Cerebellar nuclear complex (tissue), 1 donor: ENCODE measurements at regions not wholly inside any gene's neighbourhood (a gene's known extent, or its start where the extent isn't known, plus 50 kb on each side); places are given as distances from the start of the nearest gene placed in this dataset.

Experiments
- DNase-seq, 2 experiments: peaks; one replicate each; lab custom pipeline; 2025; lab: John Stamatoyannopoulos, UW

DNA sequence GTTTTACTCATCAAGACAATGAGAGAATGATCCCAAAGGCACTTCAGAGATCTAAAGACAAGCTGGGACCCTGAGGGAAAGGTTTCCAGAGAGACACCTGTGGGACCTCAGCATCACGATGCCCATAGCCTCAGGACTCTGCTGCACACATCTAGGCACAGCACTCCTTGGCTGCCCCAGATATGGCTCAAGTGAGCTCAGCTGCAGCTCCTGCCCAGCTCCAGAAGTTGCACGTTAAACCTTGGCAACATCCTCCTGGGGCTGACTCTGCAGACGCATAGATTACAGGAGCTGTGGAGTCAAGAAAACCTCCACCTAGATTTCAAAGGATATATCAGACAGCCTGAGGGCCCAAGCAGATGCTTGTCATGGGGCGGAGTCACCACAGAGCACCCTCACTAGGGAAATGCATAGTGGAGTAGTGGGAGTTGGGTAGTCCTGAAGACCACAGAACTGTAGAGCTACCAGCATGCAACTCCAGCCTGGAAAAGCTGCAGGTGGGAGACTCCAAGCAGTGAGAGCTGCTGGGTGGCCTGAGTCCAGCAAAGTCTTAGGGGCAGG is 582.0 kb downstream of the CDH11 start:
- no peak for DNase-seq

DNA sequence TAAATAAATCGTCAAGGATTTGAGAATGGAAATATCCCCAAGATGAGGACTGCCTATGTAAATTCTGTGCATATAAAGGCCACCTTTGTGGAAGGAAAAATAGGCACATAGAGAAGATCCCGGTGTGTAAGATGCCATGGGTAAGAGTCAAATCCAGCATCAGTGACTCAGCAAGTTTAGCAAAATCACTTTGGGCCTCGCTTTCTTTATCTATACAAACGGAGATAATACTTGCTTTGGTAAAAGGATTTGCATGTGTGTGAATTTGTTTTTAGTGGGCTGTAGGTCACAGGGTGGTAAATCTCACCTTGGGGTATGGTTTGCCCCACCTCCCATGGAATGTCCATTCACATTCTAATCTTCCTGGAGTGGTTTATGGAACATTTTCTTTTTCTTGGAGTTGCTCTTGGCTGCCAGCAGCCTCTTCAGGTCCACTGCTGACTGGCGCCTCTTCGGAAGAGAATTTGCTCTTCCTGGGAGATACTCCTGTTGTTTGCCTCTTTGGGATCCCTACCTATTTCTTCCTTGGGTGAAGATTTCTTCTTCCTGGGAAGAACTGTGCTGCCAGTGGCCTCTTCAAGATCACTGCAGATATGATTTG is 587.6 kb downstream of the CDH11 start:
- no peak for DNase-seq

DNA sequence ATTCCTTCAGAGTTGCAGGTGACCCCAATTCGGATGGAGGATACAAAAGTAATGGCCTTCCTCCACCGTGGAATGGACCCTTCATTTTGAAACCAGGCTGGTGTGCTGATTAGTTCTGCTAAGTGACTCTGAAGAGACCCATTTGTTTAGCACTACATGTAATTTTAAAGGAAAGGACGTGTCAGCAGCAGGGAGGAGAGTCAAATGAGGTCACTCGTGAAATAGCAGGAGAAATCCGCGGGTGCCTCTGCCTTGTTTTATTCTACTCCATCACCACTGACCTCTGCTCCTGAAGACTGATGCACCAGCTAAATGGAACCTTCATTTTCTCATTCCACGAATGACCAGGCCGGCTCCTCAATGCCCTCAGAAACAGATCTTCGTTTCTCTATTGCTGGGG is 589.2 kb downstream of the CDH11 start:
- DNase-seq = no peak

DNA sequence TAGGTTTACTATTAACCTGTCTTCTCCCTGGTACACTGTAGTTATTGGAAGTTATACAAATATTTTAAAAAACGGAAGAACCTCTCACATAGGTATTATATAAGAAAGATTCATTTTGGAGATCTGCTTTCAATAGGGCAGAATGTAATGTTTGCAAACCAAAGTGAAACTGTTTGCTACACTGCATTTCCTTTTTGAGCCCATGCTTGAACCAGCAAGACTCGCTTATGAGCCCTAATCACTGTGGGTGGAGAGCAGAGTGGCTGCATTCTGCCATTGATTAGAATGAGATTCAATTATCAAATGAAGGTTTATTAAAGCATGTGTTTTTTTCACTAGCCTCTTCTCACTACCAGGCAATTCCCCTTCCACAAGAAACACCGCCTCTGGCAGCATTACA is 589.7 kb downstream of the CDH11 start:
- DNase-seq = no peak

DNA sequence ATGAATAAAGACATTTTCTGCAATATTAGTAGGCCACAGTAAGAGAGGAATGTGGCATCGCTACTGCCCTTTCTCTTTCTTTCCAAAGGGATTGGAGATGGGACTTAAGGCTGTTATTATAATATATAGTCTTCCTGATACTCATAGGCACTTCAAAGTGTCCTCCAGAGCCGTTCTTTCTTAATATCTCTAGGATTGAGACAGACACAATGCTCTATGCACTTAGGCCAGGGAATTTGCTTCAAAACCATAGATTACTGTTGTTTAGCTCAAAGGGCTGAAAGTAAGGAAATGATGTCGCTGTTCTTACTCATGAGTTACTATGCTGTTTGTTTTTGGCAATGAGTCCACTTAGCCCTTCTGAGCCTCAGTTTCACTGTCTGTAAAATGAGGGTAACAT is 590.5 kb downstream of the CDH11 start:
- no peak for DNase-seq

DNA sequence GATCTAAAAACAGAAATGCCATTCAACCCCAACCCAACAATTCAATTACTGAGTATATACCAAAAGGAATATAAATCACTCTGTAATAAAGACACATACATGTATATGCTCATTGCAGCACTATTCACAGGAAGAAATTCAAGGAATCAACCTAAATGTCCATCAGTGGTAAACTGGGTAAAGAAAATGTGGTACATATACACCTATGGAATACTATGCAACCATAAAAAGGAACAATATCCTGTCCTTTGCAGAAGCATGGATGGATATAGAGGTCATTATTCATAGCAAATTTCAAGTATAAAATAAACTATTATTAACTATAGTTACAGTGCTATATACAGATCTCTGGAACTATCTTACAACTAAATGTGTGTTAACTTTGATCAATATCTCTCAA is 599.3 kb downstream of the CDH11 start:
- no peak for DNase-seq

DNA sequence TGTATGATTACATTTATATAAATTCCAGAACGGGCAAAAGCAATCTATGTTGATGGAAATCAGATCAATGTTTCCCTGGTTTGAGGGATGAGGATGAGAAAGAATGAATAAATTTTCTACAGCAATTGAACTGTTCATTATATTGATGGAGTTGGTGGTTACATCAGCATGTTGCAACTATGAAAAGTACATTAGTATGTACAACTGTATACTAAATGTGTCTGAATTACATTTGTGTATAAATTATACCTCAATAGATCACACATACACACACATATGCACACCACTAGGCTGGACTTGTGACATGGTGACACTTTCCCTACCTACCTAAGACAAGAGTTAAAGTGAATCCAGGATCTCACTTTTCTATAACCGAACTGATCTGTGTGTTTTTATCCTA is 608.0 kb downstream of the CDH11 start:
- no peak for DNase-seq

DNA sequence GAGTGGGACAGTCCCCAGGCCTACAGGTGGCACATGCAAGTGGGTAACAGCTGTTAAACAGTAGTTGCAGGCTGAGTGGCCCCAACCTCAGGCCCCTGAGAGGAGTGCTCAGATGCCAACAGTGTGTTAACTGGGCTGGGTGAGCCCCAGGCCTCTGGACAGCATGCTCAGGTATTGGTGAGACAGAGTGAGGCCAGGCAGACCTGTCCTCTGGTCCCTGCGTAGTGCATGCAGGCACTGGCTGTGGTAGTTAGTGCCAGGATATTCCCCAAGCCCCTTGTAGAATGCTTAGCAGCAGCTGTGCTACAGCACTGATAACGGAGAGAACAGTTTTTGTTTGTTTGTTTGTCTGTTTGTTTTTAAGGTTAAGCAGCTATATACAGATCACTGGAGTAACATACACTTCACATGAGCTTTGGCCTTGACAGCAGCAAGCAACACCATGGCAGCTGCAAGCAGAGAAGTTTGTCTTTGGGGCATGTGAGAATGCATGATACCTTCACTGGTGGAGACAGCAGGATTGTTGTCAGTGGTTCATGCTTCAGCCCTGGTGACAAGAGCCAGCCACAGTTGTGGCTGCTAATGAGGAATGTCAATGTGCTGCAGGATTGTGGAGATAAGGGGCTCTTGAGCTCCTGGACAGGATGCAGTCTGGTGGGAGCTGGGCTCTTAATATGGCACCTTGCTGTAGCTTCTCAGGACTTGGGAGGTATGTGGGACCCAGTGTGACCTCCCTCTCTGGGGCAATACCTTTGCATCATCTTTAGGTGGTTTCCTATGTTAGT is 614.4 kb downstream of the CDH11 start:
- no peak for DNase-seq

DNA sequence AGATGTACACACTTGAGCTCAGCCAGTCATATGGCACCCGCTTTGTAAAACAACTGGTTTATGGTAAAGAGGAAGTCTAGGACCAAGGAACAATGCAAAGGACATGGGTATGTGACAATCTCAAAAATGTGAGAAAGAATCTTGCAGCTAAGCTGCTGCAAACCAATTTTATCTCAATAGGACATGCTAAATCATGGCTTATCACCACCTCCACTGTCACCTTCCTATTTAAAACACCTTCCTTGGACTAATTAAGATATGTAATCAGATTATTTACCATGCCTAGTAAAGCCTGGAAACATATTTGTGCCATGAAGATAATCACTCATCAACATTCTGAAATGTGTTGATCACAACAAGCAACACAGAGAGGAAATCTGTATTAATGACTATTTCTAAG is 622.7 kb downstream of the CDH11 start:
- no peak for DNase-seq

DNA sequence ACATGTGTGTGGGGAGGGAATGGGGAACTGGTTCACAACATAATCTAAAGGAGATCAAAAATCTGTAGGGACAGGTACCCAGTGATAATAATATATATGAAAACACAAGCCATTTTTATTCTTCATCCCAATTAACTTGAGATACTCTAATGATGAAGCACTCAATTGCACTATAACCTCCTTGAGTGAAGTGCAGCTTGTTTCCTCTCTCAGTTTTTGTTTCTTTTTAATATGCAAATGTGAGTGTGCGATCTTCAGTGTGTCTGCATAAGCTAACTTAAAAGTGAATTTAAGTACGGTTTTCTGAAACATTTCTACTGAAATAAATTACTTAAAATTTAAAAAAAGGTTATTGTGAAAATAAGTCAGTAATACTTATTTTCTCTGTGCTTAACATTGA is 623.5 kb downstream of the CDH11 start:
- DNase-seq = no peak

DNA sequence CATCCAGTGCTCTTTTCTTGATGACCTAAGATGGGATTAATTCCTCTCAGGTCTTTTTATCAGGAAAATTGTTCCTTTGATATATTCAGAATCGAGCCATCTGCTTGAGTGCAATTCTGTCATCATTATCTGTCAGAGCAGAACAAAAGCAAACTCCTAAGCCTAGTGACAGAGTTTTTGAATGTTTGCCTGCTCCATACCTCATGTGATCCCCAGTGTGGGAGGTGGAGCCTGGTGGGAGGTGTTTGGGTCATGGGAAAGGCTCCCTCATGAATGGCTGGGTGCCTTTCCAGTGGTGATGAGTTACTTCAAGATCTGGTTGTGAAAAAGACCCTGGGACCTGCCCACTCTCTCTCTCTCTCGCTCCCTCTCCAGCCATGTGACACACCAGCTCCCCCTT is 628.2 kb downstream of the CDH11 start:
- DNase-seq = no peak

DNA sequence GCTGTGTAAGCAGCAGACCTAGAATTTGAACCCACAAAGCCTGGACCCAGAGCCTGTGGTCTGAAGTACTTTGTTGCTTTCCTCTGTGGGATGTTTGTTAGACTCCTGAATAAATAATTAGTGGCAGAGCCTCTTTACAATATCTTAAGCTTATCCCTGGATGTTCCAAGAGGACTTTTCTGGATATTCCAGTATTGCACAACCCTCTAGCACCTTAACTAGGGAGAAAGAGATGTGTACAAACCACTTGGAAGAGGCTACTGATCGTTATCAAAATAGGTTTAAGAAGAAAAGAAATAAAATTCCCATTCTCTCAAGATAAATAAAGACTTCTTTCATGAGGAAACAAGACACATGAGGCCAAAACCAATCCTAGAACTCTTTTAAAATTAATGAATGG is 632.4 kb downstream of the CDH11 start:
- DNase-seq = no peak

DNA sequence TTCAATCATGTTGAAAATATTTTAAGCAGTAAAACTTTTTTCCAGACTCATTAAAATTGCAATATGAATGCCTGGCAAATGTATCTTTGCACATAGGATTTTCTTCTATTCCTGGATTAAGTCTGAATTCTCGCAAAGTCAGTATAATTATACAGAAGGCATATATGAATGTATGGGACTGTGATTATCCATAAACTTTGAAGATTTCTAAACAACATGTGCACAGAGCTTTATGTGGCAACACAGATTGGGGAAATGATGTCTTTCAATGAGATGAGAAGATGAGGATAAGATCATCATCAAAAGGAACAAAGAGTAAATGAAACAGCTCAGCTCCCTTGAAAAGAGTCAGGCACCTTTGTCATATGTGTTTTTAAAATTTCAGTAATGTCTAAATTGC is 635.3 kb downstream of the CDH11 start:
- DNase-seq = no peak

DNA sequence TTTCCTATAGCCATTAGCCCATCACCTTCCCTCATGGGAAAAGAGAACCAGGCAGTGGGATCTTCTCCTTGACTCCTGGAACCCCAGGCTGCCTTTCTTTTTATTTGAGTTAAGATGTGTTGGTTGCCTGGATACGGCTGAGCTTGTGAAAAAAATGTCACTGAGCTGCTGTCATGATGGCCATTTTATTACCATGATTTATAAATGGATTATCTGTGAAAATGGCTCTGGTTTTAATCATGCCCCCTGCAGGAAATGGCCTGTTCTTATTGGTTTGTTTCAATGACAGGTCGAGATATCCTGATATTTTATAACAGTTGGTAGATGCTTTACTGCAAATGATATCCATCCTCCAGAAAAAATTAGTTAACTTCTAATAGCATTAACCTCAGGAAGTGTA is 640.4 kb downstream of the CDH11 start:
- DNase-seq = no peak

DNA sequence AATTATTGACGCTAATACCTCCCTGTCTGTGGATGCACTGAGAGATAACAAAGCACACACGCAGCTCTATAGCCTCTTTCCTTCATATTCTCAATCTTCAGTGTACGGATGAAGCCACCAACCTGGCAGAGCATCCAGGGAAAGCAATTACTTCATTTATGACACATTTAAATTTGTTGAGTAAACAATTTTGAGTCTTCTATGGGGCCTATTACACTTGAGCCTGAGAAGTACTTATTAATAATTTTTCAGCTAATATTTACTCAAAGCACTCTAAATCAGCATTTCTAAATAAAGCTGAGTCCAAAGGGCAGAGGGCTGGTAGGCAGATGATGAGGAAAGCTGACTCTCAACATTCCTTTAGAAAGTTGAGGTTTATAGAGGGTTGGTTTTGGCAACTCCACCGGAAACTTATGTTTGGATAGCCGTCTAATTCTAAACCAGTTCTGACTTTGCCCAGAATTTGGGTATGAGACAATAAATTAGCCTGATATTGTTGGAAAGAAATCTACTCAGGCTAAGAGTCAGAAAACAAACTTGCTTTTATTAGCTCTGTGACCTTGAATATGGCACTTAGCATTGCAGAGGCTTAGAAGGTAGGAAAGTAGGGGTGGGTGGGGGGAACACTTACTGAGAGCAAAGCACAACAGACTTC is 643.5 kb downstream of the CDH11 start:
- DNase-seq = no peak

DNA sequence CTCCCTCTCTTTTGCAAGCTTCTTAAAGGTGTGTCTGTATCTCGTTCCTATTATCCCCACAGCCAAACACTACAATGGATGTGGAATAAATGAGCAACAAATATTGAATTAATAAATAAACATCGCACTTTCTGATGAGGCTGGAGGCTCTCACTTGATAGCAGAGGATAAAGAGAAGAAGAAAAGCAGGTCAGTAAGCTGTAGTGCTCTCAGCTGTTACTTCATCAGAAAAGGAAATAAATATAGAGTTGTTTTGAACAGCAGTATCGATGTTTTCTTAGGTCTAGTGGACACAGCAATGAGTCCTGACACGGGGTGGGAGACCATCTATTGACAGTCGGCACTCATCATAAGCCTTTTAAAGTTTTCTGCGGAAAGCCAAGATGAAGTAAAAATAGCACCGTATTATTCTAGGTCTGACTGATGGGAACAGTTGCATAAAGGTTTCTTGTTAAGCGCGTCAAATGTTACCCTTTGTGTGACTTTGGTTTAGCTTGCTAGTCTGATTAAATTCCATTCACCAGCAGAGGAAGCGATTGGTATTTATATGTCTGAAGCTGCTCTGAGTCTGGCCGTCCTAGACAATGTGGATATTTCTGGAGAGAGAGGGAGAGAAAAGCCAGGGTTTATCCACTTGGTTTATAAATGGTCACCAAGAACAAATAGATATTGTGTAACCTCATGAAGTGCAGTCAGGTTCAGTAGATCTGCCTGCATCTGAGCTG is 646.1 kb downstream of the CDH11 start:
- DNase-seq = no peak

DNA sequence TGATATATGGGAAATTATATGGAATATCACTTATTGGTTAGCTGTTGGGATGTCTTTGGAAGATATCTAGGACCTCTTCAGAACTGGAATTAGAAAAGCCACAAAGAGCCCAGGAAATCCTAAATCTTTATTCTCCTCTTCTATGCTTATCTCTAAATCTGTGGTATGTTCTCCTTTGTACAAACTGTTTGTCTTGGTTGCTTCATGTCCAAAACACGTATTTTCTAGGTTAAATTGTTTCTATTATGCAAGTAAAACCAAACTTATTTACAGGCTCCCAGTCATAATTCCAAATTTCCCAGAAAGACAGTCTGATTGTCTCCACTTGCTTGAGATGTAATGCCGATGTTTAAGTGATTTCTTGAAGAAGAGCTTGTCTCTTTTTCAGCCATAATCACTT is 650.9 kb downstream of the CDH11 start:
- DNase-seq = no peak

DNA sequence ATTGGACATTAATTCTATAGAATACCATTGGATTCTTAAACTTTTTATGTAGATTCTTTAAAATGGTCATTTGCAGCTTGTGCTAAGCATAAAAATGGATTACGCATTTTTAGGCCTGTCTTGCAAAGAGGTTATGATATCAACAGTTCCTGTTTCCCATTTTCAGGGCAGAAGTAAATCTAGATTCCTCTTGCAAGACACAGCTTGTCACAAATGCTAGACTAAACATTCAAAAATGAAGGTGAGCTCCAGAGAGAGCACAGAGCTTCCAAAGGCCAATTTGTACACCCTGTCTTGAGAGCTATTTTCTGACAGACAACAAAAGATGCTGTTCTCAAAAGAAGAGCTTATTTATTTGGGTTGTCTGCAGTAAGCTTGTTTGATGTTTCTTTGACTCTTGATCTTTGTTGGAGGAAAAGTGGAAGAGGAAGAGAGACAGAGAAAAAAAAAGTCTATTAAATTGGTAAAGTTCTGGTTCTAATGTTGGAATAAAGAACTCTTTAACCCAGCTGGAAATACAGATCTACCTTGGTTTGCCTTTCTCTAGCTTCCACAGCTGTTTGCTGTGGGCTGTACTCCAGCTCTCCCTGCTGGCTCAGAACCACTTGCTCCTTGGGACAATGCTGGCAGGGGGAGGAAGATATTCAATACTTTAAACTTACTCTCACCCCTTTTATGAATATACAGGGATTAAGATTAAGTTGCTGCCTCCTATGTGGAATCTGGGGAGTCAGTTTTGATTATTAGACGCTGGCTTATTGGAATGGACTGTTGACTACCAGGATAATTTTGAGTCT is 651.8 kb downstream of the CDH11 start:
- DNase-seq = no peak

DNA sequence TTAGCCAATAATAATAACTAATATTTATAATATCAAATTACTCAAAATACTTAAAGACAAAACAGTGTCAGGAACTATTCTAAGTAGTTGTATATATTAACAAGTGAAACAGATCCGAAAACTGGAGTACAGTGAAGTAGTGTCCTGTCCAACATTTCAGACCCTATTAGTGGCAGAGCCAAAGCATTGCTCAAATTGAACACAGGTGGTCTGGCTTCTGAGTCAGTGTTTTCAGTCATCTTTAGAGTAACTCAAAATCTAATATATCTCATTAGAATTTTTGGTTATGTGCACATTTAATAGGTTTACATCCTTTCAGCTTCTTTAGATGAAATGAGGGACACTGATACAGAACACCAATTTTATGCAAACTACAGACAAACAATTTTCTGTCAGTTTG is 652.5 kb downstream of the CDH11 start:
- no peak for DNase-seq

DNA sequence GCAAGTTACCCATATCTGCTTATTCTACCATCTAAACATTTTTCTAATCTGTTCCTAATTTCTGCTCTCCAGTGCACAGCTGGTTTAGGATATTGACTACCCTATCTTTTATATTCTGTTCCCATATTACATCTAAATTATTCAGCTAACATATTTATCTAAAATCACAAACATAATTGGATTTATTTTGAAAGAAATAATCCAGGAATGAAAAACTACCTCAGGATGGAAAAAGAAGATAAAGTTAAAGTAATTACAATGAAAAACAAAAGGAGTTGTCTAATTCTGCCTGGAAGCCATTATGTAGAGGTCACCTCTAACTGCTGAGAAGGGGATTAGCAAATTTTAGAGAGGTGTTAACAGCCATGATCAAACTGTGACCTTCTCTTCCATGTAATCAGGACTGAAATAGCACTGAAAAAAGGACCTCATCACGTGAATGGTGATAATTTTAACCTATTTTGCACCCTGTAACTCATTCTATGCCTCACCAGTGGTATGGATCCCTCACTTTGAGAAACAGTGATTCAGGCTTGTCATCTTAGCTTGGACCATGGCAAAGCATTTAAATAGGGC is 653.3 kb downstream of the CDH11 start:
- DNase-seq = no peak

DNA sequence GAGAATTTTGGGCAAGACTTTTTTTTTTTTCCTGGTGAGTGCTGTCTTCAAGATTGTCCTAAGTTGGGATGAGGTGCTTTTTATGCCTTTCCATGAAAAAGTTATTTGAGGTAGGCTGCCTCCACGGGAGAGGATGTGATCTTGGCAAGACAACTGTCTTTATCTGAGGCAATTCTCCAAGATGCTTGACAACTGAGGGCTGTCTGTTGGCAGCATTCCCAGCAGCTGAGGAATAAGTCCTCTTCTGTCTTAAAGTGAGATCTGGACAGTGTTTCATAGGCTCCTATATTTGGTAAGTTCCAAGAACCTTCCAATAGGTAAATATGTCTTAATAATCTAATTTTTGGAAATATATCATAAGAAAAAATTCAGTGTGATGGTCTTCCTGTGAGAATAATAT is 662.0 kb downstream of the CDH11 start:
- DNase-seq = no peak
